HG03108 (cell line): ENCODE measurements at regions not wholly inside any gene's neighbourhood (a gene's known extent, or its start where the extent isn't known, plus 50 kb on each side); places are given as distances from the start of the nearest gene placed in this dataset.
"Not testable (repeated sequence)": the region's sequence is repeated elsewhere in the genome, so short reads cannot be mapped to it uniquely, and the experiment has no call there.

ENCODE experiments used
- ATAC-seq: cut with Tn5 transposase; IDR thresholded peaks from one replicate; pipeline ENCODE4 v1.9.1; 2021; ENCODE audit warnings: moderate library complexity; ENCODE audit not compliant: unreplicated experiment

GRCh38 chr6:94260765-94261164 is 841.4 kb upstream of the EPHA7 start:
- no peak for ATAC-seq

GRCh38 chr6:94254689-94255088 is 835.3 kb upstream of the EPHA7 start:
- ATAC-seq, result no peak

GRCh38 chr6:94251878-94252277 is 832.5 kb upstream of the EPHA7 start:
- ATAC-seq, result no peak

DNA sequence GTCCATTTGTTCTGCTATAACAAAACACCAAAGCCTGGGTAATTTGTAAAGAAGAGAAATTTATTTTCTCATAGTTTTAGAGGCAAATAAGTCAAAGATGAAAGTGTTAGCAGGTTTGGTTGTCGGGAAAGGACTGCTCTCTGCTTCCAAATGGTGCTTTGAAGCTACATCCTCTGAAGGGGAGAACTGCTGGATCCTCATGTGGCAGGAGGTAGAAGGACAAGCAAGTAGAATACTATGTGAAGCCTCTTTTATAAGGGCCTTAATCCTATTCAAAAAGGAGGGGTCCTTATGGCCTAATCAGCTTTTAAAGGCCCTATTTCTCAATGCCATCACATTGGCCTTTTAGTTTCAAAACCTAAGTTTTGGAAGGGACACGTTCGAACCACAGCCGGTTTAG is 826.0 kb upstream of the EPHA7 start:
- no peak for ATAC-seq

DNA sequence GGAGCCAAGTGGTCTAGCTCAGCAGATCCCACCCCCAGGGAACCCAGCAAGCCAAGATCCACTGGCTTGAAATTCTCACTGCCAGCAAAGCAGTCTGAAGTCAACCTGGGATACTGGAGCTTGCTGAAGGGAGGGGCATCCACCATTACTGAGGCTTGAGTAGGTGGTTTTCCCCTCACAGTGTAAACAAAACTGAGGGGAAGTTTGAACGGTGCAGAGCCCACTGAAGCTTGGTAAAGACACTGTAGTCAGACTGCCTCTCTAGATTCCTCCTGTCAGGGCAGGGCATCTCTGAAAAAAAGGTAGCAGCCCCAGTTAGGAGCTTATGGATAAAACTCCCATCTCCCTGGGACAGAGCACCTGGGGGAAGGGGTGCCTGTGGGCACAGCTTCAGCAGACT is 819.5 kb upstream of the EPHA7 start:
- ATAC-seq, result no peak

- ATAC-seq, result no peak
These were observed 808.4 kb upstream of the EPHA7 start for GRCh38 chr6:94227741-94228140.

GRCh38 chr6:94217836-94218235 is 798.5 kb upstream of the EPHA7 start:
- no peak for ATAC-seq

DNA sequence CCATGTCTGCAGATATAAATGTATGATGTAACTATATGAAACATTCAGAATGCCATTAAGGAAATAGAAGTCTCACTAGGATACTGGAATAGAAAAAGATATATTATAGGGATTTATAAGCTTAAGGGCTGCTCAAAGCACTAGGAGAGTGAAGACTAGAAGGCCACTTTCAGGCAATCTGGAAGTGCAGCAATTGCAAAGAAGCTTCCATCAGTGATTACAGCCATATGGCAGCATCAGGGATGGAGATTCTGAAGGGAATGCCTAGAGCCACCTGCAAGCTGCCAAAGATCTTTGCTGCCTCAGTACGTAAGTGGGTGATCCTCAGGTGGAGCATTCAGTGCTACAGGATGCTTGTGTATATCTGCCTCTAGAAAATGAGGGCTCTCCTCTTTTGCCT is 796.2 kb upstream of the EPHA7 start:
- ATAC-seq, result no peak

DNA sequence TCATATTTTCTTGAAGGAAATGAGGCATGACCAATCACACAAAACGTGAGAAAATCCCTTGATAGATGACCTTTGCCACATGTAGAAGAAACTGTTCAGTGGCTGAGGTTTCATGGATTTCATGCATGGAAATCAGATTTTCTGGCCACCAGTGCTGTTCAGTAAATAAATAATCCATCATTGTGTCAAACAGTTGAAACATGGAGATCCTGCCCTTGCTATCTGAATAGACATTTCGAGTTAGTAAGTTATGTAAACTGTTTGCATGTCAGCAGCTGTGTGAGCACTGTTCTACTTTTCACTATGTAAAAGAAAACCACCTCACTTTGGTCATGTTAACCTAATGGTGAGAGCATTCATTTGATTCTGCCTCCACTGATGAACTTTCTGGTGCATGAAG is 793.9 kb upstream of the EPHA7 start:
- no peak for ATAC-seq

DNA sequence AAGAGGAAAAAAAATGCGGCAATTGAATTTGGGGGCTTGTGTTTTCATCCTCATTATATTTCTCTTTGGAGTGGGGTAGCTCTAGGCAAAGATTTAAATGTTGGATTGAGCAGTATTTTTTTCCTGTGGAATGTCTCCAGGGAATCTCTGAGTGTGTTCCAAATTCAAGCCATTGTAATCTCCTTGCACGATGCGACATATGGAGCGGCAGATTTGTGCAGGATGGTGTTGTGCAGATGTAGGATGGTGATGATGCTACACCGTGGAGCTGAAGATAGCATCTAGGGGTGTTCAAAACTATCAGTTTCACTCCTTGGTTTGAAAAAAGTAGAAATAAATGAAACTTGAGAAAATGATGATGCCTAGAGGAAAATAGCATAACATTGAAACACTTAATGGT is 777.5 kb upstream of the EPHA7 start:
- no peak for ATAC-seq

DNA sequence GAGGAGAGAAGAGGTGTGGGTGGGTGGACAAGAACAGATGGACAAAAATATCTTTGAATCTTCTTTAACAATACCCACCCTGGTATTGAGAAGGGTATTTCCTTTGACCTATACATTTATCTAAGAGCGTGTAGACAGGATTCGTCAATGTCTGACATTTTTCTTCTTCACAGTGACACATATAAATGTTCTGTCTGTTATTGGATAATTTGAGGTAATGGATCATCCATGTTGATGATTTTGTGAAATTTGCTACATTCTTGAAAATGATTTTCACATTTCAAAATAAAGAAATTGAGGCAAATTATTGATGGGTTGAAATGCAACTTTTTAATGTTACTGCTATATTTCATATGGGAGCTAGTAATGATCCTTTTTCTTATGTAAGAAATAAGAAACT is 770.7 kb upstream of the EPHA7 start:
- ATAC-seq, result no peak

- ATAC-seq, result no peak
These were observed 765.5 kb upstream of the EPHA7 start for GRCh38 chr6:94184666-94185464.

GRCh38 chr6:94177429-94177828 is 758.1 kb upstream of the EPHA7 start:
- ATAC-seq, result no peak

DNA sequence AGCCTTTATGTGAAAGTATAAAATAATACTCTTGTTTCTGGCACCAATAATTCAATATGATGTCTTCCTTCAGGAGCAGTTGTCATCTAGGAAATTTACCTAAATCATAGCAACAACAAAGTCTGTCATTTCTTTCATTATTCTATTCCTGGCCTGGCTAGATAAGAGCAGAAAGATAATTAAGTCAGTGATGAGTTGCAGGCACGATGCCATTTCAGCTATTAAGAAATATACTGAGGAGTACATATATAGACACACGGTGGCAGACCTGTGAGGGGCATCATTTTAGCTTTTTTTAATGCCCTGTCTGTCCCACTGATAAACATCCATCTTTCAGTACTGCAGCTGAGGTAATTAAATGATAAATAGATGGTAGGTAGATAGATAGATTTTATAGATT is 756.1 kb upstream of the EPHA7 start:
- ATAC-seq, result no peak

DNA sequence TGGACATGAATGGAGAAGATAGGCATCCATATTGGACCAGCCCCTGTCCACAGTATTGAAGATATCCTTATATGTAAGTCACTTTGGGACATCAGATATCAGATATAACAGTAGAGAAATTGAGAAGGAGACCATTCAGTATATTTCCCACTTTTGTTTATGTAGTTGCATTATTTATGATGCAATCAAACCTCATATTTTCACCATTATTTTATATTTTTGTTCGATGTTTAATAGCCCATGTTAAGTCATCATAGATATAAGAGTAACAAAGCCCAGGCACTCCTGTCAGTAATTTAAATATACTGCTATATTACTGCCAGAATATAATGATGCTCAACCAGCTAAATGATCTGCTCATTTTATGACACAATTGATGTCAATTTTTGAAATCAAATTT is 744.5 kb upstream of the EPHA7 start:
- no peak for ATAC-seq

DNA sequence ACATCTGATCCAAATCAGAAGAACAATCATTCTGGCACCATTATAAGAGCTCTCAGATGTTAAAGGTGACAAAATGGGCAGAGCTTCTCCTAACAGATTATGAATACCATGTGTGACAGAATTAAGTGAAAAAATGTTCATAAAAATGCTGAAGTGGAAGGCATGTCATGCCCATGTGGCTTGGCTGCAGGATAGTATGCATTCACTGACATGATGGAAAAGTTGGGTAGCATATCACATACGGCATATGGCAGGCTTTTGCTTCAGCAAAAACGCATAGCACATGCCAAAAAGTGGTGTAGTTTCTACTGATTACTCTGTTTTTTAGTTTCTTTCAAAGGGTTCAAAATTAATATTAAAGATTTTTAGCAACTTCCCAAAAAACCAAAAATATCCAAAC is 731.5 kb upstream of the EPHA7 start:
- ATAC-seq, result no peak

DNA sequence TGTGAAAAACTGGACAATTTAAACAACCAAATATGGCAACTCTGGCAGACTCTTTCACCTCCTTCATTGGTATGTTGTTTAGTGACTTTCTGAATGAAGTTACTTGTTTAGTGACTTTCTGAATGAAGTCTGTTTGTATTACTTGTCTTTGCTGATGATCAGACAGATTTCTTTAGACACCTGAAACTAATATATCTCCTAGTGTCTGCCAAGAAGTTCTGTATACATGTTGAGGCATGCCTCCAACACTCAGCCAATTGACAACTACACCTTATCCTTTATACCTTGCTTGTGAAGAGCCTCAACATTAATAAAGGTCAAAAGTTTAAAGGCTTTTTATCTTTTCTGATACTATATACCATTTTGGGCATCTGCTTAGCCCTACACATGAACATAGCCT is 725.4 kb upstream of the EPHA7 start:
- no peak for ATAC-seq

GRCh38 chr6:94137178-94137577 is 717.8 kb upstream of the EPHA7 start:
- not testable (repeated sequence) for ATAC-seq

GRCh38 chr6:94133106-94133505 is 713.7 kb upstream of the EPHA7 start:
- no peak for ATAC-seq

GRCh38 chr6:94131271-94131670 is 711.9 kb upstream of the EPHA7 start:
- no peak for ATAC-seq

GRCh38 chr6:94130478-94130877 is 711.1 kb upstream of the EPHA7 start:
- ATAC-seq, result no peak

GRCh38 chr6:94129926-94130325 is 710.6 kb upstream of the EPHA7 start:
- no peak for ATAC-seq

GRCh38 chr6:94127716-94128115 is 708.4 kb upstream of the EPHA7 start:
- no peak for ATAC-seq
